HG03571 (cell line): ENCODE measurements at regions not wholly inside any gene's neighbourhood (a gene's known extent, or its start where the extent isn't known, plus 50 kb on each side); places are given as distances from the start of the nearest gene placed in this dataset.
"Not testable (repeated sequence)": the region's sequence is repeated elsewhere in the genome, so short reads cannot be mapped to it uniquely, and the experiment has no call there.

ENCODE experiments used
- ATAC-seq: cut with Tn5 transposase; IDR thresholded peaks from one replicate; pipeline ENCODE4 v1.9.1; 2021; ENCODE audit not compliant: unreplicated experiment

DNA sequence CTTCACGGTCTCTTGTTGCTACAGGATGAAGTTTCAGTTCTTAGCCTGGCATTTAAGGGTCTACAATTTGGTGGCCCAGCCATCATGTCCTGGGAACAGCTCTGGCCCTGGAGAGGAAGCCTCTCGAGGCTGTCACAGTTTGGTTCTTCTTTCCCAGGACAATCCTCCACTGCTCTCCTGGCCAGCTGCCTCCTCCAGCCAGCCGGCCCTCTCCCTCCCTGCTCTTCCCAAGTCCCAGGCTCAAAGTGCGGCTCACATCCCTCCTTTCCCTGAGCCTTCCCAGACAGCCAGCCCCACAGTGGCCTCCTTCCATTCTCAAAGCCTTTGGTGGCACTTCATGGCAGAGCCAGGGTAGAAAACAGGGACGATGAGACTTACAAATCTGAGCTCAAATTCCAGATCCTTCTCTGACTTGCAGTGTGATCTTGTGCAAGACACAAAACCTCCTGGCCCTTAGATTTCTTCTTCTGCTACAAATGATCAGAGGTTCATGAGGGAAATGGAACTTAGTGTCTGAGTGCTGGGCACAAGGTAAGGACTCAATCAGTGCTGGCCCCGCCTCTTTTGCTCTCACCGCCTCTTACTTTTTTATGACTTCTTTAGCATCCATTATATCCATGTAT lies 223.8 kb upstream of the ECI2 start:
- ATAC-seq, result no peak

DNA sequence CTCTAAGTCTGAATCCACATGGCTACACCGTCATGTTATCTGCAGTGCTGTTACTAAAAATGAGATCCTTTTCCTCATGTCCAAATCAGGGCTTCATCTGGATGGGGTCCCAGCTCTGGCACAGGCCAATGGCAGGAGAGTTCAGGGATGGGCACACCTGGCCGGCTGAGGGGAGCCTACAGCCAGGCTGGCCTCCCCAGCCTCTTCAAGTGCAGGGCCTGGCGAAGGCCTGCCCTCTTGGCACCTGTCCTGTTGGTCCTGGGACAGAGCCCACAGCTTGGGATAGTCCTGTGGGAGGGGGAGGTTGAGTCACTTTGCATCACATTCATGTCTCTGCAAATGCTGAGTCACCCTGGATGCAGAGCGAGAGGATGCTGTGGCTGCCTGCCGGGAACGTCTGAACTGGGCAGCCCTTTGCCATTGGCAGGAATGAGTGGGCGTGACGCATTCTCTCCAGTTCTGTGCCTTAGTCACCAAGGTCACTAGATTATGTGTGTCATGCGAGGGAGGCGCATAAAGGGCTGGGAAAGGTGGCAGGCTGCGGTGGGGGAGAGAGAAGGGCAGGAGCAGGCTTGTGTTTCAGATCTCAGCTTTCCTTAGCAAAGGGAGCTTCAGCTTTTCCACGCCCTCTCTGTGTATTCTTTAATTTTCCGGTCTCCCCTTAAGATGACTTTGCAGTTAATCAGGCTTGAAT lies 223.2 kb upstream of the ECI2 start:
- no peak for ATAC-seq

DNA sequence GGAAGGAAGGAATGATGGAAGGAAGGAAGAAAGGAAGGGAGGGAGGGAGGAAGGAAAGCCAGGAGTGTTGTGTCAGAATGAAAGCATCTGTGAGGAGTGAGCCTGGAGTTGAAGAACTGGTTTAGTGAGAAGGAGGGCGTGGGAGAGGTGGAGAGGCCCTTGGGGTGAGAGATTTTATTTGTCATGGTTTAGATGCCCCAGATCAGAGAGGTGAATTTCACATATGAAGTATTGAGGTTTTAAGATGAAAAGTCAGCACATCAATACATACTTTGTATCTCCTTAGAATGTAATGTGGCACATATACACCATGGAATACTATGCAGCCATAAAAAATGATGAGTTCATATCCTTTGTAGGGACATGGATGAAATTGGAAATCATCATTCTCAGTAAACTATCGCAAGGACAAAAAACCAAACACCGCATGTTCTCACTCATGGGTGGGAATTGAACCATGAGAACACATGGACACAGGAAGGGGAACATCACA lies 222.3 kb upstream of the ECI2 start:
- ATAC-seq, result not testable (repeated sequence)

DNA sequence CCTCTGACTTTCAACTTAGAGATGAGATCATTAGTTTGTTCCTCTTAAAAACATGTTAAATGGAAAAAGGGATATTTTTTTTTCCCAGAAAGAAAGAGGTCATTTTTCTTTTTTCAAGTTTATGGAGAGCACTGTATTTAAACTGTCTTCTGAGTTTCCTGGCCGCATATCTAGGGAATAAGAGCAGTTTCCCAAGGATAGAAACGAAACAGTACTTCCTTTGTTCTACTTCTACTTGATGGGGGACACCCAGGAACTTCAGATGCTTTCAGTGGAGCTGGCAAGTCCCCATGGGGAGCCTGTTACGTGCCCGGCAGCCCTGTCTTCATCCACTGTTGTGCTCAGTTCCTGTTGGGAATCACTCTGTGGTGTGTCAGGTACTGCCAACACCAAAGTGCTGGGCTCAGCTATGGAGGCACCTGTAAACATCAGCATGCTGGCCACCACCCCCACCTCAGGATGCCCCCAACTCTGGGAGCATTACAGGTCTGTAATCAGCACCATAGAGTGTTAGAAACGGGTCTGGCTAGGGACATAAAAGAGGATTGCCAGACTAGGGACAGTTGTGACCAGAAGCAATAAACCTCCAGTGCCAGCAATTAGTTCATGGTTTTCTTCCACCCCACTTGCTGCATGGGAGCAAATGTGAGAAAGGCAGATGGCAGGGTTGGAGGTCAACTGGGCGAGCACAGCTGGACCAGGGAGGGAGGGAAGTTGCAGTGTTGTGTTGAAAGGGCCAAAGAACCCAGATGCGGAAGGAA lies 221.7 kb upstream of the ECI2 start:
- no peak for ATAC-seq

DNA sequence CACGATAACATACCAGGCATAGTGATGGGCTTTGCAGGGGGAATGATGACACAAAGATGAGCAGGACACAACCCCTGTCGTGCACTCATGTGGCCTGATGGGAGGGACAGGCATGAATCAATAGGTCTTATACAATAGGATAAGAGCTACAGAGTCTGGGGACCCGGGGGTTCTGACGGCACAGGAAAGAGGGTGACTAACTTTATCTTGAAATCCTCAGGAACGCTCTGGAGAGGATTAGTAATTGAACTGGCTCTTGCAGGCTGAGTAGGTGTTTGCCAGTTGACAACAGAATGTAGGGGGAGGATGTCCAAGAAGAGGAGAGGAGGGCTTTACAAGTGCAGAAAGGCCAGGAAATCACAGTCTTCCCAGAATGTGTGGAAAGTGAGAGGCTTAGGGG lies 219.9 kb upstream of the ECI2 start:
- ATAC-seq, result no peak

DNA sequence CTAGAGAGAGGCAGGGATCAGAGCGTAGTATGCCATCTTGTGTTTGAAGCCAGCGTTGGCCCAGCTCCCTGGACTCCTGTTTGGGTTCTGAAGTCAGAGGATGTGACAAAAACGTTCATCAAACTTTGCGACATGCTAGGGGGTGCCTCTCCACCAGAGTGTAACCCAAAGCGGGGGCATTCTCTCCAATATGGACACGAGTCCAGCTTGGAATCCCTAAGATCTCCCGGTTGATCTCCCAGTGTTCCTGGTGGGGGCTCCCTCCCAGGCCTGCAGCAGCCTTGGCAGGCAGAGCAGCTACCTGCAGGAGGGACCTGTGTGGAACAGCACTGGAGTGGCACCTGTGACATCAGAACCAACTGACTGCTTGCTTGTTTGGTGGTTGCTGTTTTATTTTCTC lies 218.8 kb upstream of the ECI2 start:
- ATAC-seq, result no peak

DNA sequence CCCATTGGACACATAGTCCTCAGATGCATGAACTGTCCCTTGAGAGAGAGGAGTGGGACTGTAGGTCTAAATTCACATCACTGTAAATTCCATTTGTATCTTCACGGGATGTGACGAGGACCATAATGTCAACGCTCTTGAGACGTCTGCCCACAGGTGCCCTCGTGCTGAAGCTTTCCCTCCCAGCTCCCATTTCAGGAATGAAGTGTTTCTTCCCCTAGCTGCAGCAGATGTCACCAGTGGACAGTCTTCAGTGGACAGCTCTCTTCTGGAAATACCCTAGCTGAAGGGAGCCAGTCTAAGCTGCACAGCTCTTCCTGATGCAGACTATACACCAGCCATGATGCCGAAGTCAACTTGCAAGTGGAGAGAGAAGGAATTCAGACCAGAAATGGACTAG lies 217.4 kb upstream of the ECI2 start:
- no peak for ATAC-seq

DNA sequence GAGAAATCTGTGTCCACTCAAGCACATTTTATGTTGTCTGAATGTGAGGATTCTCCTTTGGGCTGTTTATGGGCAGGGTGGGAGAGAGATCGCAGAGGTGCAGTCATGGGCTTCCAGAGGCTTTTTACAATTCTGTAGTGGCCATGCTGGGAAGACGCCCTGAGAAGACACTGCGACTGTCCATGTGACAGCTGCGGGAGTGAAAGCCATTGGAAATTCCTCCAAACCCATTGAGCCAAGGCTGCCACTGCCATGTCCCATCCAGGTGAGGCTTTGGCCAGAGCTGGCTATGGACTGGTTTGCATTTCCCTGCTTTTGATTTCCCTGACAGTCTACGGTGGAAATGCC lies 216.9 kb upstream of the ECI2 start:
- no peak for ATAC-seq

DNA sequence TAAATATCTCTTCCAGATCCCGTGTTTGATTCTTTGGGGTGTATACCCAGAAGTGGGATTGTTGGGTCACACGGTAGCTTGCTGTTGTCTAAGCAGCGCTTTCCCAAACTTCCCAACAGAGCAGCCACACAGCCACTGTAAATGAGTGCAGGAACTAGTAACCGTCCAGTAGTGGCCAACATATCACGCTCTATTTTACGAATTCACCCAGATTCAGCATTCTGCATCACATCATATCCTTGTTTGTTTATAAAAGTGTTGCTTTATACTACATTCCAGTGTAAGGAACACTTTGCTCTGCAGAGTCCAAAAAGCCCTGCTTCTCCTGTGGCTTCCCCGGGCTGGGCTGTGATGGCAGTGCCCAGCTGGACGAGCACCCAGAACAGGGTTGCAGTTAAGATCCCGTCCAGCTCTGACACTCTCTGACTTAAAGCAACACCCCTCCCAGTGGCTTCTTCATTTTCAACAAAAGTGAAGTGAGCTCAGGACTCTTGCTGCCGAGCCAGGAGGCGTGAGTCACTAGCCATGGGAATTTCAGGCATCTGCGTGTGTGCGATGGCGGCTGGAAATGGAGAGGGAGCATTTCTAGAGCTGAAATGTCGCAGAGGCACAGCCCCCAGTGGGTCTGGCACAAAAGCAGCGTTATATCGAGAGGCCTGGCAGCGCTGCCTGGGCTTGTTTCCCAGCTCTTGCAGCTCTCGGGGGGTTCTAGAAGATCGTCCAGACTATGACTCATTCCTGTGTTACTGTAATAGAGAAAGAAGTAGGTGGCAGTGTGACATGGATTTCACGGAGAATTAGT lies 216.3 kb upstream of the ECI2 start:
- no peak for ATAC-seq

DNA sequence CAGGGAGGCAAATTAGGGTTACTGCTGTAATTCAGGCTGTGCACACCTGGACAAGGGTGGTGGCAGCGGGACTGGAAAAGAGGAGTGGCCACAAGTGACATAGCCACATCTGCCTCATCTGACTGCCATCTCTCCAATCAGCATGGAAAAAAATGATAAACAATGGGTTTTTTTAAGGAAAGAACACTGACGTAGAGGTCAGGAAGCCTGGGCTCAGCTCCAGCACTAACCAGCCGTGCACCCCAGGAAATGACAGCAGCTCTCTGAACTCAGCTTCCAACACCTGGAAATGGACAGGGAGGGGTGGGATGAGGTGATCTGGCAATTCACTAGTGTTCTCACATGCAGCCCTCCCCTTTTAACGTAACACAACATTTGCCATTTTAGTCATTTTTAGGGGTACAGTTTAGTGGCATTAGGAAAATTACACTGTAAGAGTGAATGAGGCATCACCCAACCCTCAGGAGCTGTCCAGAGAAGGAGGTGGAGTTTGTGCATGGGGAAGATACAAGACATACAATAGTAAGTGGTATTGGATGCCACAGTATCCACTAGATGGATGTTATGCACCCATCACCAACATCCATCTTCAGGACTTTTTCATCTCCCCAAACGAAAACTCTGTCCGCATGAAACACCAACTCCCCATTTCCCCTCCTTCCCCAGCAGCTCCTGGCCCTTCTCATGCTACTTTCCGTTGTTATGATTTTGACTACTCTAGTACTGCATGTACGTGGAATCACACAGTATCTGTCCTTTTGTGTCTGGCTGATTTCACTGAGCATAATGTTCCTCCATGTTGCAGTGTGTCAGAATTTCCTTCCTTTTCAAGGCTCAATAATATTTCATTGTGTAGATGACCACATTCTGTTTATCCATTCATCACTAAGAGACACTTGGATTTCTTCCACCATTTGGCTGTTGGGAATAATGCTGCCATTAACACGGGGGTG lies 215.5 kb upstream of the ECI2 start:
- no peak for ATAC-seq

DNA sequence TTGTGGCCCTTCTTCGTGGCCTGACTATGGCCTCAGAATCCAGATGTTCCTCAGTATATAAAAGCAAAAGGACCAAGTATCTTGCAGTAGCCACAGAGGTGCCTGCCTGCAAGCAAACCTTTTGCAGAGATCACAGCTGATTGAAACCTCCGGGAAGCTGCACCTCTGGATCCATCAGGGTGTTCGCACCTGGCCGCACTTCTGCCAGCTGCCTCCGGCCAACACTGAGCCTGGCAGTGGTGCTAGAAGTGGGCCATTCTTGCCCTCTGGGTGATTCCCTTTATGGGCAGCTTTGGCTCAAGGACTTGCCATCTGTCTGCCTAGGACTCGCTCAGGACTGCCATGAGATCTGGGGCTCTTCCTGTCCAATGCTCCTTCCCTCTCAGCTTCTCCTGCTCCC lies 214.6 kb upstream of the ECI2 start:
- ATAC-seq, result no peak

DNA sequence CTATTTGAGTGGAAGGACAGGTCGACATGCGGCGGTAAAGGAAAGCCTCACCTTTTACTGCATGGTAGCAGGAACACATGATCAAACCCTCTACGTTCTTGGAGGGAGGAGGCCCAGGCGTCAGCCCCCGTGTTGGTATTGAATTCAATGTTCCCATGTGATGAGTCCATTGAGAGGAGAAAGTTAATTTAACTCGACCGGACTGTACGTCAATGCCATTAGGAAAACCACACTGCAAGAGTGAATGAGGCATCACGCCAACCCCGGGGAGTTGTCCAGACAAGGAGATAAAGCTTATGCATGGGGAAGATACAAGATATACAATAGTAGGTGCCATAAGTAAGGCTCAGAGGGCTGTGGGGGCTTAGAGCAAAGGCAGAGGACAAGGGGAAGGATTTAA lies 213.9 kb upstream of the ECI2 start:
- ATAC-seq, result no peak

DNA sequence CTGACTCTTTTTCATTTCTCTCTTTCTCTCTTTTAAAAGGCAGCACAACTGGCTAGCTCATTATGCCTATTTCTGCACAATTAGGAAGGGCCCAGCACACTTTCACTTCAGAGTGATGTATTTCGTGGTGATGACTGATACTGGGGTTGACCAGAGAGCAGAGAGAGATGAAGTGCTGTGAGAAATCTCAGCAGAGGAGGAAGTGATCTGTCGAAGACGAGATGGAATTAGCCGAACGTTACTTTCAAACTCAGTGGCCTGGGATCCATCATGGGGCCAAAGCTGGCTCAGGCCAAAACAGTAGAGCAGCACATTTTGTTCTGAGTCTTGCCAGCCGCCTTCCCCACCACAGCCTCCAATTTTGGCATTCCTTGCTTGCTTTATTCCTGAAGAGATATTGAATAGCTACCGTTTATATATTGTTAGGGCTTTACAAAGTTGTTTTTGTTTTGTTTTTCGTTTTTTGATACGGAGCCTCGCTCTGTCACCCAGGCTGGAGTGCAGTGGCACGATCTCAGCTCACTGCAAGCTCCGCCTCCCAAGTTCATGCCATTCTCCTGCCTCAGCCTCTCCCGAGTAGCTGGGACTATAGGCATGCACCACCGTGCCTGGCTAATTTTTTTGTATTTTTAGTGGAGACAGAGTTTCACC lies 213.2 kb upstream of the ECI2 start:
- no peak for ATAC-seq

DNA sequence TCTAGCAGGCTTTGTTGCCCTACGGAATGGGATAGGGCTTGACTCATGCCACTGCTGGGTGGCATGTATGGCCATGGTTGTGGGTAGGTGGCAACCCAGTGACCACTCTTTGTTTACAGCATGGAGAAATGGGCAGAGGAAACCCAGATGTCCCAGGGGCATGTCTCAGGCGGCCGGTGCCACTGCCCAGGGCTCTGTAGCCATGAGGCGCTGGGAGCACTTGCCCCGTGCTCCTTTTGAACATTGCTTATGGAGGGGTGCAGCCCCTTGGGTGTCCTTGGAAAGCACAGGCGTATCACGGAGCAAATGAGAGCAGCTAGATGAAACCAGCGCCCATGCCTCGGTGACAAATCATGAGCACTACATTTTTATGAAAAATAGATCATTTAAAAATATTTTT lies 212.5 kb upstream of the ECI2 start:
- no peak for ATAC-seq

DNA sequence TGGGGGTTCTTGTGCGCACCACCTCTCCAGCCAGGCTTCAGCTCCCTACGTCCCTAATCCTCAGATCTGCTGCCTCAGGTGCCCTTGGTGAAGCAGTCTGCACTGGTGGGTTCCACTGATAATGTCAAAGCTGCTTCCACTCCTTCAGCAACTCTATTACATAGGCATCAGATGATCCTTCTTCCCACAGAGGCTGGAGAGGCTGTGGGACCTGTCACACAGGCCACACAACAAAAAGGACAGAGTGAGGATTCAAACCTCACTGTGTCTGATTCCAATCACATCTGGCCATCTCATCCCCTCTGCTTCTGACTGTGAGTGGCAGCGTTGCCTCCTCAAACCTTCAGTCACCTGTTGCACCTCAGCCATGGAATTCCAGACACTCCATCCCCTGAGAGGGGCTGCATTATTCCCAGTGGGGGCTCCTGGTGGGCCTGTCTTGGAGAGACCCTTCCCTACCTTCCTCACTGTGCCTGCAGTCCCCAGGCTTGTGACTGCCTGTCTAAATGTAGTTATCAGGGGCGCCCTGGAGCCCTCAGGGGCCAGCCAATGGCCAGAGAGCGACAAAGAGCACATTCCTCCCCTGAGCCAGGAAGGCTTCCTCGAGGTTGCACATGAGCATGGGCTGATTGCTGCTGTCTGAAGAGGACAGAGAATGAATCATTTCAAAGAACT lies 211.4 kb upstream of the ECI2 start:
- ATAC-seq, result no peak

DNA sequence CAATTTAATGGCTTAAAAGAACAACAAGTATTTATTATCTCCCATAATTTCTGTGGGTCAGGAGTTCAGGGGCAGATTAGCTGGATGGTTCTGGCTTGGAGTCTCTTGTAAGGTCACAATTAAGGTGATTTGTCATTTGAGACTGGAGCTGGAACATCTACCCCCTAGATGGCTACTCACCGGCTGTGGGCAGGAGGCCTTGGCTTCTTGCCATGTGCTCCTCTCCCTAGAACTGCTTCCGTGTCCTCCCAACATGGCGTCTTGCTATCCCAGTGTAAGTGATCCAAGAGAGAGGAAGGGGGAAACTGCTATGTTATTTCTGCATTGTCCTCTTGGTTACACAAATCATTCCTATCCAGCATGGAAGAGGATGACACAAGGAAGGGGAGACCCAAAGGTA lies 210.2 kb upstream of the ECI2 start:
- no peak for ATAC-seq

DNA sequence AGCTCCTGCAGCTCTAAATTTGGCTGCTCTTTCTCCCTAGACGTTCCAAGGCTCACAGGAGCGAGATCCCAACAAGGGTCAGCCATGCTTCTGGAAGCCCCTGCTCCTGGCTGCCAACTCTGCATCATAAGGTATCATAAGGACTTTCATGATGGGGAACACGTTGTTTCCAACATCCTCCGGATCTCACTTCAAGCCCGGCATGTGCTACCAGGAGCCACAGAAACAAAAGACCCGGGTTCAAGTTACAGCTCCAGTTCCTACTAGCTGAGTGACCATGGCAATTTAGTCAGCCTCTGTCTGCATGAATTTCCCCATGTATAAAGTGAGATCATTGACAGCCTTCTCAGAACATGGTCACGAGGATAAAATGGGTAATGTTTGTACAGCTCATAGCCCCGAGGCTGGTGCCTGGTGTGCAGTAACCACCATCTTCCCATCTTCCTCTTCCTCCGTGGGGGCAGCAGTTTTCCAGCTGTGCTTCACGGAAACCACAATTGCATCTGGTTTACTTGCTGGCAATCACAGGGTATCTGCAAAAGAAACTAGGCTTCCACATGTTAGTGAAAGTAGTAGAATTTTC lies 209.0 kb upstream of the ECI2 start:
- ATAC-seq, result no peak

DNA sequence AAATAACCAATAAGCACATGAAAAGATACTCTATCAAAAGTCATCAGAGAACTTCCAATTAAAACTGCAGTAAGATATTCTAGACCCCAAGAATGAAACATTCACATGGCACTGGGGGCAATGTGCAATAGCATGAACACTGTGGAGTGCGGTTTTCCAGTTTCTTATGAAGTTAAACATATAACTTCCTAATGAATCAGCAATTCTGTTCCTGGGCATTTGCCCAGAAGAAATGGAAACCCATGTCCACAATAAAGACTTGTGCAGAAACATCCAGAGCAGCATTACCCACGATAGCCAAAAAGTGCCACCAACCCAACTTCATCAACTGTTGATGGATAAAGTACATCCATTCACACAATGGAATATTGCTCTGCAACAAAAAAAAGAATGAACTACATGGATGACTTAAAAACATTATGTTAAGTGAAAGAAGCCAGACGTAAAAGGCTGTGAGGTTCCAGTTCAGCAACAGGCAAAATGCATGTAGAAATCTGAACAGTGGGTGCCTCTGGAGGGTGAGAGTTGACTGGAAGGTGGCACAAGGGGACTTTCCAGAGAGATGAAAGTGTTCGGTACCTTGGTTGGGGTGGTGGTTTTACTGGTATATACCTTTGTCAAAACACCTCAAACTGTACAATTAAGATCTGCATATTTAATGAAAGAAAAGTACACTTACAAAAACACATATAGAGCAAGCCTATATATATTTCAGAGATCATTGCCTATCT lies 207.2 kb upstream of the ECI2 start:
- no peak for ATAC-seq
